ENCODE measurements at regions not wholly inside any gene's neighbourhood (a gene's known extent, or its start where the extent isn't known, plus 50 kb on each side); places are given as distances from the start of the nearest gene placed in this dataset.
A peak's percentile ranks its signal among the peaks of the same experiment; 100 is the strongest.

- WGBS (ENCODE audit: insufficient coverage) = 86% methylated on average over 2 of the region's 4 CpGs
- Mint-ChIP-seq H3K27me3 (no peaks in the 10 kb centered on the region), H3K27ac (no peak overlapping the region), H3K4me1 (peaks cover 32% of the 10 kb centered on the region), H3K9me3 (ENCODE audit: insufficient read depth) (no peaks in the 10 kb centered on the region), H3K4me3 (no peak overlapping the region)
- peaks cover 95 to 98% of the 10 kb centered on the region in 2 donors for H3K4me1 ChIP-seq (ENCODE audit: control insufficient read depth in 2 of 2, insufficient read depth in 2 of 2, low read length in 2 of 2)
- H4K20me1 ChIP-seq (ENCODE audit: control insufficient read depth, insufficient read depth, low read length, poor library complexity, severe bottlenecking) = no peaks in the 10 kb centered on the region
- H3K4me2 ChIP-seq (replicated peaks; ENCODE audit: low read depth, low read length, poor library complexity, severe bottlenecking) = peak overlapping the region; percentile 50
- peaks cover 49% of the 10 kb centered on the region for H3K79me2 ChIP-seq (ENCODE audit: control insufficient read depth, insufficient read depth, low read length)
- no peak overlapping the region for H3K4me3 ChIP-seq (ENCODE audit: control extremely low read depth in 1 of 5, extremely low read depth in 1 of 5, insufficient read depth in 1 of 5, low read depth in 2 of 5, low read length in 4 of 5)
- no peak for TF ChIP-seq EZH2 (IDR thresholded peaks at IDR 0.05; ENCODE audit: borderline replicate concordance, insufficient read depth, low read depth, low read length, poor library complexity, severe bottlenecking)
- no peak for TF ChIP-seq CTCF (IDR thresholded peaks at IDR 0.05)
- ATAC-seq (ENCODE audit: low read depth) = no peak
- intact Hi-C loops (cut with micrococcal nuclease) = no loop called here
- no peak overlapping the region for H2AFZ ChIP-seq (ENCODE audit: insufficient read depth, low read depth, low read length, poor library complexity, severe bottlenecking)
- ChIA-PET CTCF (interaction anchor here (0.7 to 21.3 kb wide), 5 partner anchors 8 to 145 kb away, joined by 3 to 585 read pairs (median 27); no protein-coding TSS in a partner anchor), POLR2A (interaction anchor here (0.7 to 3.7 kb wide), 4 partner anchors 46 to 140 kb away, joined by 3 to 28 read pairs (median 4); no protein-coding TSS in a partner anchor)
- H3K27me3 ChIP-seq (replicated peaks in 1 of 4; ENCODE audit: control extremely low read depth in 1 of 4, control insufficient read depth in 3 of 4, insufficient read depth in 4 of 4, low read length in 3 of 4) = no peaks in the 10 kb centered on the region
- no peaks in the 10 kb centered on the region for H3K9me3 ChIP-seq (ENCODE audit: control extremely low read depth in 1 of 3, control insufficient read depth in 2 of 3, insufficient read depth in 1 of 3, low read length in 2 of 3)
- H3K27ac ChIP-seq (ENCODE audit: low read length in 2 of 2) = peak overlapping the region; percentile 7 to 91
- no peak for DNase-seq
- H3K9ac ChIP-seq (ENCODE audit: low read length) = no peak overlapping the region
- H3K36me3 ChIP-seq (replicated peaks in 1 of 2; ENCODE audit: control extremely low read depth in 1 of 2, control insufficient read depth in 1 of 2, extremely low read depth in 1 of 2, insufficient read depth in 2 of 2, low read length in 1 of 2) = no peaks in the 10 kb centered on the region
Observed at GRCh38 chr9:109912082-109912582, 132.1 kb downstream of the PALM2AKAP2 start.

GRCh38 chr9:109912726-109913460 is 132.9 kb downstream of the PALM2AKAP2 start:
- Histone ChIP-seq H3K4me2 (replicated peaks; ENCODE audit: low read depth, low read length, poor library complexity, severe bottlenecking) (peak overlapping the region; percentile 50), H3K9ac (ENCODE audit: low read length) (peak overlapping the region; percentile 5), H4K20me1 (ENCODE audit: control insufficient read depth, insufficient read depth, low read length, poor library complexity, severe bottlenecking) (no peaks in the 10 kb centered on the region), H3K9me3 (ENCODE audit: control extremely low read depth in 1 of 3, control insufficient read depth in 2 of 3, insufficient read depth in 1 of 3, low read length in 2 of 3) (no peaks in the 10 kb centered on the region), H3K79me2 (ENCODE audit: control insufficient read depth, insufficient read depth, low read length) (peaks cover 46% of the 10 kb centered on the region), H2AFZ (ENCODE audit: insufficient read depth, low read depth, low read length, poor library complexity, severe bottlenecking) (peak overlapping the region; percentile 37), H3K27ac (ENCODE audit: low read length in 2 of 2) (peak overlapping the region; percentile 44 to 91), H3K4me1 (ENCODE audit: control insufficient read depth in 2 of 2, insufficient read depth in 2 of 2, low read length in 2 of 2) (peaks cover 95 to 98% of the 10 kb centered on the region in 2 donors), H3K27me3 (replicated peaks in 1 of 4; ENCODE audit: control extremely low read depth in 1 of 4, control insufficient read depth in 3 of 4, insufficient read depth in 4 of 4, low read length in 3 of 4) (no peaks in the 10 kb centered on the region), H3K36me3 (replicated peaks in 1 of 2; ENCODE audit: control extremely low read depth in 1 of 2, control insufficient read depth in 1 of 2, extremely low read depth in 1 of 2, insufficient read depth in 2 of 2, low read length in 1 of 2) (no peaks in the 10 kb centered on the region), H3K4me3 (ENCODE audit: control extremely low read depth in 1 of 5, extremely low read depth in 1 of 5, insufficient read depth in 1 of 5, low read depth in 2 of 5, low read length in 4 of 5) (peak overlapping the region in 1 of 5 experiments; percentile 8)
- Mint-ChIP-seq H3K4me1 (peaks cover 40% of the 10 kb centered on the region), H3K27me3 (no peaks in the 10 kb centered on the region), H3K4me3 (peak overlapping the region; percentile 72), H3K27ac (no peak overlapping the region), H3K9me3 (ENCODE audit: insufficient read depth) (no peaks in the 10 kb centered on the region)
- ChIA-PET CTCF (interaction anchor here (0.7 to 21.3 kb wide), 8 partner anchors 9 to 238 kb away, joined by 3 to 585 read pairs (median 6); no protein-coding TSS in a partner anchor), POLR2A (interaction anchor here (0.6 to 3.7 kb wide), 8 partner anchors 10 to 142 kb away, joined by 3 to 28 read pairs (median 4); no protein-coding TSS in a partner anchor)
- ATAC-seq (ENCODE audit: low read depth) = no peak
- intact Hi-C loops (cut with micrococcal nuclease) = no loop called here
- 64% methylated on average over 7 of the region's 7 CpGs for WGBS (ENCODE audit: insufficient coverage)
- no peak for TF ChIP-seq EZH2 (IDR thresholded peaks at IDR 0.05; ENCODE audit: borderline replicate concordance, insufficient read depth, low read depth, low read length, poor library complexity, severe bottlenecking)
- no peak for TF ChIP-seq CTCF (IDR thresholded peaks at IDR 0.05)
- DNase-seq = no peak

All from B cell (primary cell).